ENCODE measurements at regions not wholly inside any gene's neighbourhood (a gene's known extent, or its start where the extent isn't known, plus 50 kb on each side); places are given as distances from the start of the nearest gene placed in this dataset.

GRCh38 chr7:20906801-20907453 lies 120.2 kb upstream of the SP8 start:
- TF ChIP-seq CTCF (conservative IDR thresholded peaks at IDR 0.05; ENCODE audit: low read depth, low read length) (no peak), USF2 (IDR thresholded peaks at IDR 0.05; ENCODE audit: low read depth, low read length) (no peak), NFE2L2 (IDR thresholded peaks at IDR 0.05; ENCODE audit: low read depth, low read length) (no peak), CEBPB (IDR thresholded peaks at IDR 0.05; ENCODE audit: low read depth, low read length) (no peak), RCOR1 (IDR thresholded peaks at IDR 0.05; ENCODE audit: insufficient replicate concordance, low read length) (no peak), ELK1 (IDR thresholded peaks at IDR 0.05; ENCODE audit: borderline replicate concordance, low read depth, low read length) (no peak)
